HEK293T (cell line): ENCODE measurements at regions not wholly inside any gene's neighbourhood (a gene's known extent, or its start where the extent isn't known, plus 50 kb on each side); places are given as distances from the start of the nearest gene placed in this dataset.

ENCODE experiments used
- ARNT ChIP-seq: fragments of 450-650 bp; IDR thresholded peaks from 2 replicates; pipeline ENCODE4 v1.6.1; 2017; ENCODE audit warnings: mild to moderate bottlenecking
- BHLHE40 ChIP-seq: fragments of 450-650 bp; IDR thresholded peaks from 2 replicates; pipeline ENCODE4 v1.6.1; 2016; ENCODE audit warnings: mild to moderate bottlenecking, moderate library complexity, borderline replicate concordance
- CTBP1 ChIP-seq: fragments of 450-650 bp; IDR thresholded peaks from 2 replicates; pipeline ENCODE4 v1.6.1; 2016; ENCODE audit warnings: borderline replicate concordance
- ELF4 ChIP-seq: fragments of 450-650 bp; IDR thresholded peaks from 2 replicates; pipeline ENCODE4 v1.6.1; 2017; ENCODE audit warnings: antibody characterized with exemption
- FOXA1 ChIP-seq: fragments of 450-650 bp; IDR thresholded peaks from 2 replicates; pipeline ENCODE4 v1.6.1; 2016; ENCODE audit warnings: mild to moderate bottlenecking
- FOXM1 ChIP-seq: fragments of 450-650 bp; IDR thresholded peaks from 2 replicates; pipeline ENCODE4 v1.6.1; 2017; ENCODE audit warnings: mild to moderate bottlenecking, borderline replicate concordance
- HDGF ChIP-seq: fragments of 450-650 bp; IDR thresholded peaks from 2 replicates; pipeline ENCODE4 v1.6.1; 2017; ENCODE audit warnings: antibody characterized with exemption, borderline replicate concordance
- LEF1 ChIP-seq: fragments of 450-650 bp; IDR thresholded peaks from 2 replicates; pipeline ENCODE4 v1.6.1; 2017; ENCODE audit warnings: mild to moderate bottlenecking, borderline replicate concordance
- NFRKB ChIP-seq: fragments of 450-650 bp; IDR thresholded peaks from 2 replicates; pipeline ENCODE4 v1.6.1; 2016; ENCODE audit warnings: mild to moderate bottlenecking, moderate library complexity
- SP1 ChIP-seq: fragments of 450-650 bp; IDR thresholded peaks from 2 replicates; pipeline ENCODE4 v1.6.1; 2017
- SUZ12 ChIP-seq: fragments of 450-650 bp; IDR thresholded peaks from 2 replicates; pipeline ENCODE4 v1.6.1; 2016; ENCODE audit warnings: mild to moderate bottlenecking
- TARDBP ChIP-seq: fragments of 450-650 bp; IDR thresholded peaks from 2 replicates; pipeline ENCODE4 v1.6.1; 2016
- ZNF384 ChIP-seq: fragments of 450-650 bp; IDR thresholded peaks from 2 replicates; pipeline ENCODE4 v1.6.1; 2016
- TF ChIP-seq, protein P1 (sequence below): fragments of 450-650 bp; IDR thresholded peaks from 2 replicates; pipeline ENCODE4 v1.6.1; 2016

DNA sequence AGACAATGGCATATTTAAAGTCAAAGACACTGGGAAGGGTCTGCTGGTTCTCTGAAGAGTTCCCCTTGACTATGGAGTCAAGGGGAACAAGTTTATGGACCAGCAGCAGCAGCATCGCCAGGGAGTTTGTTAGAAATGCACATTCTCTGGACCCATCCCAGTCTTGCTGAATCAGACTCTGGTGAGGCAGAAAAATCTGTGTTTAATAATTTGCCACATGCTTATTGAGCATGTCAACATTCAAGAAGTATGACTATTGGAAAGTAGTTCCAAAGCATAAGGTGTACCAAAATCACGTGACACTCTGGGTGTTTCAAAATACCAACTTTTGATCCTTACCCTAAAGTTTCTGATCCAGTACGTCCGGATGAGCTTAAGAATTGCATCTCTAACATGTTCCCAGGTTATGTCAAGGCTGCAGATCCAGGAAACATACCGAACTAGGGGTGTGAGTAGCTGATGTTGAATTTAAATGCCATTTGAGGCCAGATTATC, 853.8 kb downstream of the TMEM182 start:
- TF ChIP-seq CTBP1, result no peak
- no peak for TF ChIP-seq SP1
- no peak for TF ChIP-seq BHLHE40
- no peak for TF ChIP-seq HDGF
- no peak for TF ChIP-seq FOXA1
- TF ChIP-seq ARNT, result no peak
- TF ChIP-seq SUZ12, result no peak
- TF ChIP-seq, protein P1, sequence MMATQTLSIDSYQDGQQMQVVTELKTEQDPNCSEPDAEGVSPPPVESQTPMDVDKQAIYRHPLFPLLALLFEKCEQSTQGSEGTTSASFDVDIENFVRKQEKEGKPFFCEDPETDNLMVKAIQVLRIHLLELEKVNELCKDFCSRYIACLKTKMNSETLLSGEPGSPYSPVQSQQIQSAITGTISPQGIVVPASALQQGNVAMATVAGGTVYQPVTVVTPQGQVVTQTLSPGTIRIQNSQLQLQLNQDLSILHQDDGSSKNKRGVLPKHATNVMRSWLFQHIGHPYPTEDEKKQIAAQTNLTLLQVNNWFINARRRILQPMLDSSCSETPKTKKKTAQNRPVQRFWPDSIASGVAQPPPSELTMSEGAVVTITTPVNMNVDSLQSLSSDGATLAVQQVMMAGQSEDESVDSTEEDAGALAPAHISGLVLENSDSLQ, result no peak
- no peak for TF ChIP-seq ZNF384
- TF ChIP-seq TARDBP, result no peak
- no peak for TF ChIP-seq LEF1
- no peak for TF ChIP-seq ELF4
- no peak for TF ChIP-seq NFRKB
- TF ChIP-seq FOXM1, result no peak
